HCT116 (cell line): ENCODE measurements at regions not wholly inside any gene's neighbourhood (a gene's known extent, or its start where the extent isn't known, plus 50 kb on each side); places are given as distances from the start of the nearest gene placed in this dataset.

Experiments used
- ATAC-seq: fragments of 200-7000 bp; cut with Tn5 transposase; 2 replicates; pipeline ENCODE4 v1.9.1; 2020; ENCODE audit warnings: mild to moderate bottlenecking, moderate library complexity
- BruUV-seq: library from RNA; stranded (reverse); fragments of 400-500 nt; replicated peaks from 2 replicates; lab custom pipeline; 2021; lab: Mats Ljungman, UMichigan
- CTCF ChIA-PET: fragments of 300-600 bp; sonication (Branson Sonifier 250); formaldehyde crosslinking; loops from one replicate; lab custom pipeline; 2021; ENCODE audit warnings: antibody characterized with exemption; lab: Charles Lee
- POLR2A ChIA-PET: fragments of 300-600, 350-600 bp; sonication (Branson Sonifier 250); formaldehyde crosslinking; loops from one replicate; lab custom pipeline; 2021; ENCODE audit warnings: antibody characterized with exemption; lab: Charles Lee
- RAD21 ChIA-PET, 2 experiments: fragments of 300-600 bp; sonication (Branson Sonifier 250); formaldehyde crosslinking; loops; one replicate each; lab custom pipeline; 2023; ENCODE audit warnings: low total read pairs in 2 of 2; ENCODE audit not compliant: uncharacterized antibody in 2 of 2, unreplicated experiment in 2 of 2, low non-redundant PET in 1 of 2; lab: Charles Lee
- DNase-seq: peaks from one replicate; pipeline ENCODE4 v3.0.0-alpha.2; 2010; ENCODE audit warnings: low read depth, low spot score
- H2AFZ ChIP-seq: fragments of 200-600 bp; shearing (Covaris generic), sonication (generic); 2 replicates; pipeline ENCODE4 v1.6.1; 2017; ENCODE audit warnings: low read depth, mixed run types, mixed read lengths, antibody characterized with exemption, low read length; ENCODE audit not compliant: poor library complexity, severe bottlenecking
- H3K27ac ChIP-seq: 2 replicates; pipeline ENCODE4 v1.5.1; 2012; ENCODE audit warnings: low read depth, low read length
- H3K27me3 ChIP-seq: fragments of 200-600 bp; sonication (generic); 2 replicates; pipeline ENCODE4 v1.6.1; 2016; ENCODE audit warnings: mixed run types, low read length, mixed read lengths; ENCODE audit not compliant: insufficient read depth
- H3K36me3 ChIP-seq, 2 experiments: fragments of 200-500 bp in 1 of 2; fragments of 200-600 bp in 1 of 2; sonication (Bioruptor generic) in 1 of 2; sonication (generic) in 1 of 2; 2 replicates each; pipeline versions ENCODE4 v1.5.1 to v1.6.1; 2014 to 2016; ENCODE audit warnings: low read length in 2 of 2, inconsistent platforms in 1 of 2, mixed read lengths in 1 of 2, mixed run types in 1 of 2; ENCODE audit not compliant: insufficient read depth in 2 of 2, control insufficient read depth in 1 of 2
- H3K4me1 ChIP-seq, 2 experiments: fragments of 200-600 bp in 1 of 2; sonication (generic) in 1 of 2; 2 replicates each; pipeline versions ENCODE4 v1.5.1 to v1.6.1; 2012 to 2017; ENCODE audit warnings: low read length in 2 of 2, inconsistent platforms in 1 of 2, mild to moderate bottlenecking in 1 of 2, mixed read lengths in 1 of 2, mixed run types in 1 of 2, moderate library complexity in 1 of 2; ENCODE audit not compliant: insufficient read depth in 2 of 2, control insufficient read depth in 1 of 2
- H3K4me2 ChIP-seq: fragments of 200-600 bp; sonication (generic); 2 replicates; pipeline ENCODE4 v1.6.1; 2017; ENCODE audit warnings: mixed run types, low read length, mixed read lengths
- H3K4me3 ChIP-seq, 2 experiments: fragments of 200-600 bp in 1 of 2; sonication (generic) in 1 of 2; replicated peaks in 1 of 2; 2 replicates each; pipeline ENCODE4 v1.5.1; 2011 to 2016; ENCODE audit warnings: low read length in 2 of 2, control low read depth in 1 of 2, low read depth in 1 of 2, mild to moderate bottlenecking in 1 of 2, mixed read lengths in 1 of 2, mixed run types in 1 of 2
- H3K79me2 ChIP-seq: fragments of 200-600 bp; sonication (generic); 2 replicates; pipeline ENCODE4 v1.6.1; 2017; ENCODE audit warnings: mild to moderate bottlenecking, mixed run types, low read length, moderate library complexity, mixed read lengths; ENCODE audit not compliant: insufficient read depth
- H3K9ac ChIP-seq: fragments of 200-600 bp; sonication (generic); 2 replicates; pipeline ENCODE4 v1.6.1; 2016; ENCODE audit warnings: low read length, mixed read lengths
- H3K9me2 ChIP-seq: fragments of 200-600 bp; sonication (generic), shearing (Covaris generic); 2 replicates; pipeline ENCODE4 v1.6.1; 2017; ENCODE audit warnings: mixed run types, mild to moderate bottlenecking, moderate library complexity; ENCODE audit not compliant: insufficient read depth
- H3K9me3 ChIP-seq, 2 experiments: fragments of 200-500 bp in 1 of 2; fragments of 200-600 bp in 1 of 2; sonication (Bioruptor generic) in 1 of 2; sonication (generic) in 1 of 2; 2 replicates each; pipeline ENCODE4 v1.6.1; 2014 to 2017; ENCODE audit warnings: low read length in 2 of 2, mixed read lengths in 2 of 2, inconsistent platforms in 1 of 2, low read depth in 1 of 2, mild to moderate bottlenecking in 1 of 2, mixed run types in 1 of 2, moderate library complexity in 1 of 2; ENCODE audit not compliant: control insufficient read depth in 1 of 2, insufficient read depth in 1 of 2
- H4K20me1 ChIP-seq: fragments of 200-600 bp; sonication (generic), shearing (Covaris generic); 2 replicates; pipeline ENCODE4 v1.6.1; 2017; ENCODE audit warnings: mixed run types, mild to moderate bottlenecking, moderate library complexity; ENCODE audit not compliant: insufficient read depth
- ATF3 ChIP-seq: IDR thresholded peaks from 2 replicates; pipeline ENCODE4 v1.6.1; 2012
- CBX3 ChIP-seq: IDR thresholded peaks from 2 replicates; pipeline ENCODE4 v1.6.1; 2012; ENCODE audit warnings: low read depth
- CEBPB ChIP-seq: IDR thresholded peaks from 2 replicates; pipeline ENCODE4 v1.6.1; 2012; ENCODE audit warnings: low read depth
- CTCF ChIP-seq, 3 experiments: fragments of 200-600 bp in 1 of 3; sonication (generic) in 1 of 3; IDR thresholded peaks in 2 of 3; conservative IDR thresholded peaks in 1 of 3; 2 replicates each; pipeline ENCODE4 v1.5.1; 2012 to 2017; ENCODE audit warnings: low read depth in 2 of 3, low read length in 2 of 3, antibody characterized with exemption in 1 of 3, borderline replicate concordance in 1 of 3, control low read depth in 1 of 3, mild to moderate bottlenecking in 1 of 3, mixed read lengths in 1 of 3, mixed run types in 1 of 3, moderate library complexity in 1 of 3; ENCODE audit not compliant: insufficient read depth in 1 of 3
- EGR1 ChIP-seq: IDR thresholded peaks from 2 replicates; pipeline ENCODE4 v1.6.1; 2012; ENCODE audit warnings: low read depth
- ELF1 ChIP-seq: IDR thresholded peaks from 2 replicates; pipeline ENCODE4 v1.6.1; 2012; ENCODE audit warnings: low read depth, borderline replicate concordance
- EZH2 ChIP-seq: fragments of 200-600 bp; sonication (generic); IDR thresholded peaks from 2 replicates; pipeline ENCODE4 v1.6.1; 2017; ENCODE audit warnings: antibody characterized with exemption, mixed run types
- FOSL1 ChIP-seq: IDR thresholded peaks from 2 replicates; pipeline ENCODE4 v1.6.1; 2012; ENCODE audit warnings: low read depth
- JUND ChIP-seq: IDR thresholded peaks from 2 replicates; pipeline ENCODE4 v1.6.1; 2012
- MAX ChIP-seq: IDR thresholded peaks from 2 replicates; pipeline ENCODE4 v1.6.1; 2012
- POLR2A ChIP-seq: IDR thresholded peaks from 2 replicates; pipeline ENCODE4 v1.7.0; 2011; ENCODE audit warnings: borderline replicate concordance; ENCODE audit not compliant: insufficient read depth, insufficient read length; ENCODE audit errors: extremely low read depth
- POLR2AphosphoS5 ChIP-seq: IDR thresholded peaks from 2 replicates; pipeline ENCODE4 v1.6.1; 2011; ENCODE audit warnings: mild to moderate bottlenecking, low read depth, low read length, moderate library complexity
- REST ChIP-seq: IDR thresholded peaks from 2 replicates; pipeline ENCODE4 v1.6.1; 2012; ENCODE audit warnings: low read depth
- SIN3A ChIP-seq: IDR thresholded peaks from 2 replicates; pipeline ENCODE4 v1.6.1; 2012; ENCODE audit warnings: low read depth
- SP1 ChIP-seq: IDR thresholded peaks from 2 replicates; pipeline ENCODE4 v1.6.1; 2012; ENCODE audit warnings: low read depth
- TCF7L2 ChIP-seq: IDR thresholded peaks from 2 replicates; pipeline ENCODE4 v1.7.0; 2011; ENCODE audit warnings: borderline replicate concordance, inconsistent platforms; ENCODE audit not compliant: insufficient read depth, insufficient read length; ENCODE audit errors: extremely low read depth
- YY1 ChIP-seq: IDR thresholded peaks from 2 replicates; pipeline ENCODE4 v1.6.1; 2011; ENCODE audit warnings: low read length, low read depth, moderate library complexity, mild to moderate bottlenecking; ENCODE audit not compliant: insufficient replicate concordance; ENCODE audit errors: extremely low read depth
- ZBTB33 ChIP-seq: IDR thresholded peaks from 2 replicates; pipeline ENCODE4 v1.6.1; 2011; ENCODE audit warnings: mild to moderate bottlenecking, low read length, moderate library complexity; ENCODE audit not compliant: insufficient replicate concordance; ENCODE audit errors: extremely low read depth
- ZFX ChIP-seq: fragments of 450-650 bp; IDR thresholded peaks from 2 replicates; pipeline ENCODE4 v1.6.1; 2017
- ZNF274 ChIP-seq: fragments of 200-500 bp; sonication (Bioruptor generic); IDR thresholded peaks from 2 replicates; pipeline ENCODE4 v1.6.1; 2014; ENCODE audit warnings: mild to moderate bottlenecking, low read depth, low read length, inconsistent platforms
- intact Hi-C: fragments of 100-400 bp; cut with micrococcal nuclease; formaldehyde crosslinking; loops from 2 replicates; pipeline ENCODE4 v1.10.0; 2022

GRCh38 chr6:68031054-68031453, 604.0 kb upstream of the ADGRB3 start:
- H3K4me1 ChIP-seq: no peaks in the 10 kb centered on the region
- RAD21 ChIA-PET: no interaction called here
- H3K4me3 ChIP-seq: no peak overlapping the region
- ATAC-seq (no peak), DNase-seq (no peak)
- no peak overlapping the region for H3K27ac ChIP-seq
- no peak overlapping the region for H2AFZ ChIP-seq
- POLR2A ChIA-PET: no interaction called here
- no peaks in the 10 kb centered on the region for H4K20me1 ChIP-seq
- H3K9ac ChIP-seq: no peak overlapping the region
- intact Hi-C loops: no loop called here
- H3K79me2 ChIP-seq: no peaks in the 10 kb centered on the region
- H3K9me2 ChIP-seq: no peaks in the 10 kb centered on the region
- TF ChIP-seq FOSL1 (no peak), ELF1 (no peak), EGR1 (no peak), REST (no peak), CEBPB (no peak), POLR2A (no peak), MAX (no peak), ZBTB33 (no peak), JUND (no peak), YY1 (no peak), CBX3 (no peak), ATF3 (no peak), ZFX (no peak), SP1 (no peak), ZNF274 (no peak), EZH2 (no peak), TCF7L2 (no peak), POLR2AphosphoS5 (no peak), SIN3A (no peak), CTCF (IDR thresholded peaks at IDR 0.05 in 2 of 3, conservative IDR thresholded peaks at IDR 0.05 in 1 of 3; ENCODE audit: borderline replicate concordance in 1 of 3, insufficient read depth in 1 of 3, low read depth in 2 of 3, low read length in 2 of 3) (no peak)
- CTCF ChIA-PET: no interaction called here
- no peaks in the 10 kb centered on the region for H3K36me3 ChIP-seq
- BruUV-seq: no TSS peak
- no peaks in the 10 kb centered on the region for H3K27me3 ChIP-seq
- no peak overlapping the region for H3K4me2 ChIP-seq
- H3K9me3 ChIP-seq: peaks cover 7 to 8% of the 10 kb centered on the region in 2 experiments; a peak in 1 of 4 replicates
